CD14-positive monocyte (primary cell): ENCODE measurements at regions not wholly inside any gene's neighbourhood (a gene's known extent, or its start where the extent isn't known, plus 50 kb on each side); places are given as distances from the start of the nearest gene placed in this dataset.

Source experiments
- DNase-seq, 3 donors: peaks; one replicate each; pipeline ENCODE4 v3.0.0-alpha.2; 2011 to 2022
- H2AFZ ChIP-seq: 2 replicates; pipeline ENCODE4 v1.6.0; 2012; ENCODE audit warnings: mild to moderate bottlenecking, low read depth, low read length, inconsistent platforms; ENCODE audit not compliant: insufficient read depth, poor library complexity, severe bottlenecking
- H3K27ac ChIP-seq, 2 donors: 1 replicate in 1 of 2; 2 replicates in 1 of 2; pipeline ENCODE4 v1.5.1; 2012 to 2013; ENCODE audit warnings: low read length in 2 of 2, control low read depth in 1 of 2, inconsistent platforms in 1 of 2, low read depth in 1 of 2, mild to moderate bottlenecking in 1 of 2
- H3K27me3 ChIP-seq, 2 donors: one replicate each; pipeline versions ENCODE4 v1.6.0 to v1.6.1; 2011 to 2013; ENCODE audit warnings: low read length in 2 of 2; ENCODE audit not compliant: control insufficient read depth in 2 of 2, insufficient read depth in 2 of 2
- H3K36me3 ChIP-seq, 2 donors: replicated peaks in 1 of 2; 1 replicate in 1 of 2; 2 replicates in 1 of 2; pipeline versions ENCODE4 v1.5.1 to v1.6.1; 2012 to 2013; ENCODE audit warnings: low read length in 2 of 2, control low read depth in 1 of 2, inconsistent platforms in 1 of 2, mild to moderate bottlenecking in 1 of 2; ENCODE audit not compliant: insufficient read depth in 2 of 2, control insufficient read depth in 1 of 2
- H3K4me1 ChIP-seq, 2 donors: 1 replicate in 1 of 2; 2 replicates in 1 of 2; pipeline versions ENCODE4 v1.5.1 to v1.6.1; 2012 to 2013; ENCODE audit warnings: low read length in 2 of 2, control low read depth in 1 of 2, inconsistent platforms in 1 of 2, mild to moderate bottlenecking in 1 of 2, moderate library complexity in 1 of 2; ENCODE audit not compliant: insufficient read depth in 2 of 2, control insufficient read depth in 1 of 2
- H3K4me2 ChIP-seq: replicated peaks from 2 replicates; pipeline ENCODE3; 2012; ENCODE audit warnings: low read length, moderate library complexity, mild to moderate bottlenecking; ENCODE audit not compliant: poor library complexity, severe bottlenecking; ENCODE audit errors: extremely low read depth
- H3K4me3 ChIP-seq, 3 experiments: fragments of 200-600 bp in 1 of 3; sonication (generic) in 1 of 3; replicated peaks in 1 of 3; 1 replicate in 2 of 3; 2 replicates in 1 of 3; pipeline ENCODE4 v1.5.1; 2011 to 2013; ENCODE audit warnings: low read length in 3 of 3, mild to moderate bottlenecking in 3 of 3, control low read depth in 2 of 3, low read depth in 2 of 3, inconsistent platforms in 1 of 3, moderate library complexity in 1 of 3
- H3K79me2 ChIP-seq: 2 replicates; pipeline ENCODE4 v1.6.0; 2012; ENCODE audit warnings: mild to moderate bottlenecking, control low read depth, inconsistent platforms, low read length, moderate library complexity; ENCODE audit not compliant: insufficient read depth
- H3K9ac ChIP-seq: 2 replicates; pipeline ENCODE4 v1.6.0; 2017; ENCODE audit warnings: low read length, mild to moderate bottlenecking; ENCODE audit not compliant: insufficient read depth, poor library complexity, severe bottlenecking
- H3K9me3 ChIP-seq, 2 donors: replicated peaks in 1 of 2; 1 replicate in 1 of 2; 2 replicates in 1 of 2; pipeline versions ENCODE4 v1.5.1 to v1.6.1; 2012 to 2013; ENCODE audit warnings: low read length in 2 of 2, control low read depth in 1 of 2; ENCODE audit not compliant: control insufficient read depth in 1 of 2, insufficient read depth in 1 of 2
- H4K20me1 ChIP-seq: 2 replicates; pipeline ENCODE4 v1.6.0; 2012; ENCODE audit warnings: mild to moderate bottlenecking, low read length, control low read depth, moderate library complexity; ENCODE audit not compliant: insufficient read depth
- H3K27ac Mint-ChIP-seq, 7 donors: one replicate each; pipeline ENCODE4 v1.8.0; 2020; ENCODE audit warnings: mild to moderate bottlenecking in 7 of 7, mixed read lengths in 7 of 7, moderate library complexity in 6 of 7, inconsistent platforms in 2 of 7
- H3K27me3 Mint-ChIP-seq, 3 donors: one replicate each; pipeline ENCODE4 v1.8.0; 2021 to 2022; ENCODE audit warnings: low read depth in 3 of 3, mild to moderate bottlenecking in 3 of 3, mixed read lengths in 3 of 3, moderate library complexity in 3 of 3, inconsistent platforms in 1 of 3
- H3K36me3 Mint-ChIP-seq, 2 donors: one replicate each; pipeline ENCODE4 v1.8.0; 2020; ENCODE audit warnings: mixed read lengths in 2 of 2, inconsistent platforms in 1 of 2, mild to moderate bottlenecking in 1 of 2
- H3K4me1 Mint-ChIP-seq: one replicate; pipeline ENCODE4 v1.8.0; 2020; ENCODE audit warnings: mild to moderate bottlenecking, mixed read lengths
- H3K4me3 Mint-ChIP-seq, 2 donors: one replicate each; pipeline ENCODE4 v1.8.0; 2020; ENCODE audit warnings: mild to moderate bottlenecking in 2 of 2, mixed read lengths in 2 of 2, moderate library complexity in 1 of 2
- H3K9me3 Mint-ChIP-seq, 7 donors: one replicate each; pipeline ENCODE4 v1.8.0; 2020 to 2022; ENCODE audit warnings: mixed read lengths in 7 of 7, mild to moderate bottlenecking in 6 of 7, moderate library complexity in 6 of 7, inconsistent platforms in 2 of 7
- CTCF ChIP-seq: fragments of 200-600 bp; IDR thresholded peaks from one replicate; pipeline ENCODE4 v1.8.0; 2022; ENCODE audit warnings: antibody characterized with exemption, mild to moderate bottlenecking
- WGBS: methylation state at CpG from one replicate; pipeline ENCODE4 v1.1.5; 2013; ENCODE audit warnings: missing lambda C conversion rate; ENCODE audit not compliant: insufficient coverage; 5-methylcytosine and 5-hydroxymethylcytosine counted together
- intact Hi-C, 2 donors: fragments of 100-400 bp; cut with micrococcal nuclease; formaldehyde crosslinking; loops; one replicate each; pipeline versions ENCODE4 v1.15.0 to v1.15.1; 2023

- H3K27me3 ChIP-seq, result no peaks in the 10 kb centered on the region
- H4K20me1 ChIP-seq, result no peaks in the 10 kb centered on the region
- H3K36me3 Mint-ChIP-seq, result no peaks in the 10 kb centered on the region
- no peak overlapping the region for H3K4me3 Mint-ChIP-seq
- no peak overlapping the region for H3K27ac ChIP-seq
- H3K4me2 ChIP-seq, result no peak overlapping the region
- H3K36me3 ChIP-seq, result no peaks in the 10 kb centered on the region
- H3K4me3 ChIP-seq, result no peak overlapping the region
- H3K79me2 ChIP-seq, result no peaks in the 10 kb centered on the region
- no peaks in the 10 kb centered on the region for H3K9me3 ChIP-seq
- H3K27me3 Mint-ChIP-seq, result no peaks in the 10 kb centered on the region
- H3K9me3 Mint-ChIP-seq, result peaks cover 2 to 11% (median 3%) of the 10 kb centered on the region in 7 donors
- H3K4me1 ChIP-seq, result no peaks in the 10 kb centered on the region
- WGBS, result 100% methylated on average over 1 of the region's 2 CpGs
- DNase-seq, result no peak
- no peak overlapping the region for H3K27ac Mint-ChIP-seq
- intact Hi-C loops, result no loop called here
- no peak overlapping the region for H2AFZ ChIP-seq
- H3K9ac ChIP-seq, result no peak overlapping the region
- TF ChIP-seq CTCF, result no peak
- H3K4me1 Mint-ChIP-seq, result no peaks in the 10 kb centered on the region
Observed at GRCh38 chr3:110530902-110531301, 540.7 kb upstream of the NECTIN3 start.

- no peaks in the 10 kb centered on the region for H3K36me3 ChIP-seq
- Mint-ChIP-seq H3K4me1 (no peaks in the 10 kb centered on the region), H3K9me3 (peaks cover 2 to 7% (median 4%) of the 10 kb centered on the region in 7 donors), H3K27ac (no peak overlapping the region), H3K36me3 (no peaks in the 10 kb centered on the region), H3K4me3 (no peak overlapping the region), H3K27me3 (no peaks in the 10 kb centered on the region)
- no peaks in the 10 kb centered on the region for H4K20me1 ChIP-seq
- H3K4me2 ChIP-seq, result no peak overlapping the region
- intact Hi-C loops, result no loop called here
- no peaks in the 10 kb centered on the region for H3K79me2 ChIP-seq
- H3K27me3 ChIP-seq, result no peaks in the 10 kb centered on the region
- no peak for TF ChIP-seq CTCF
- no peak overlapping the region for H3K4me3 ChIP-seq
- H3K4me1 ChIP-seq, result no peaks in the 10 kb centered on the region
- no peak overlapping the region for H3K9ac ChIP-seq
- H3K27ac ChIP-seq, result no peak overlapping the region
- no peak overlapping the region for H2AFZ ChIP-seq
- DNase-seq, result no peak
- no peaks in the 10 kb centered on the region for H3K9me3 ChIP-seq
Observed at GRCh38 chr3:110533089-110533488, 538.5 kb upstream of the NECTIN3 start.
